AG09309 (cell line): ENCODE measurements at regions not wholly inside any gene's neighbourhood (a gene's known extent, or its start where the extent isn't known, plus 50 kb on each side); places are given as distances from the start of the nearest gene placed in this dataset.

Source experiments
- DNase-seq: peaks from one replicate; pipeline ENCODE4 v3.0.0-alpha.2; 2010; ENCODE audit warnings: low read depth
- H3K4me3 ChIP-seq: 2 replicates; pipeline ENCODE4 v1.5.1; 2011; ENCODE audit warnings: mild to moderate bottlenecking, low read depth, low read length, moderate library complexity; ENCODE audit not compliant: control insufficient read depth
- CTCF ChIP-seq: IDR thresholded peaks from 2 replicates; pipeline ENCODE4 v1.5.1; 2011; ENCODE audit warnings: mild to moderate bottlenecking, low read depth, low read length, inconsistent platforms; ENCODE audit not compliant: insufficient read depth, control insufficient read depth; ENCODE audit errors: missing control alignments

GRCh38 chr12:31828071-31828470 is 99.2 kb upstream of the AMN1 start:
- DNase-seq = no peak
- no peak for TF ChIP-seq CTCF
- no peak overlapping the region for H3K4me3 ChIP-seq

GRCh38 chr12:31822761-31823160 is 93.9 kb upstream of the AMN1 start:
- DNase-seq = no peak
- no peak overlapping the region for H3K4me3 ChIP-seq
- TF ChIP-seq CTCF = no peak

GRCh38 chr12:31821484-31821883 is 92.7 kb upstream of the AMN1 start:
- TF ChIP-seq CTCF = no peak
- no peak for DNase-seq
- no peak overlapping the region for H3K4me3 ChIP-seq

GRCh38 chr12:31820832-31821231 is 92.0 kb upstream of the AMN1 start:
- no peak for TF ChIP-seq CTCF
- no peak overlapping the region for H3K4me3 ChIP-seq
- DNase-seq = no peak

- TF ChIP-seq CTCF = no peak
- H3K4me3 ChIP-seq = no peak overlapping the region
- no peak for DNase-seq
These were observed 90.6 kb upstream of the AMN1 start for GRCh38 chr12:31819427-31819826.

- no peak for DNase-seq
These were observed 89.9 kb upstream of the AMN1 start for GRCh38 chr12:31818623-31819268.

More at GRCh38 chr12:31818623-31819268, 89.9 kb upstream of the AMN1 start:
- no peak for TF ChIP-seq CTCF
- H3K4me3 ChIP-seq = no peak overlapping the region
